Small intestine (tissue), 7 donors: ENCODE measurements at regions not wholly inside any gene's neighbourhood (a gene's known extent, or its start where the extent isn't known, plus 50 kb on each side); places are given as distances from the start of the nearest gene placed in this dataset.
"Not testable (repeated sequence)": the region's sequence is repeated elsewhere in the genome, so short reads cannot be mapped to it uniquely, and the experiment has no call there.

Source experiments
- DNase-seq, 2 donors: peaks; one replicate each; pipeline versions ENCODE4 v3.0.0 to v3.0.0-alpha.2; 2013
- FAIRE-seq: peaks from 2 replicates; lab custom pipeline; 2012; peaks lifted over from hg19 to GRCh38; lab: Jason Lieb, UNC
- H3K27ac ChIP-seq, 3 donors: one replicate each; pipeline ENCODE4 v1.5.1; 2013; ENCODE audit warnings: low read length in 2 of 3, mild to moderate bottlenecking in 2 of 3, control low read depth in 1 of 3, inconsistent platforms in 1 of 3, low read depth in 1 of 3, moderate library complexity in 1 of 3
- H3K27me3 ChIP-seq, 3 donors: one replicate each; pipeline ENCODE4 v1.6.1; 2013; ENCODE audit warnings: low read length in 3 of 3, inconsistent platforms in 1 of 3; ENCODE audit not compliant: control insufficient read depth in 3 of 3, insufficient read depth in 3 of 3
- H3K36me3 ChIP-seq, 3 donors: one replicate each; pipeline ENCODE4 v1.6.1; 2013; ENCODE audit warnings: low read length in 3 of 3, inconsistent platforms in 1 of 3, low read depth in 1 of 3, mild to moderate bottlenecking in 1 of 3, moderate library complexity in 1 of 3; ENCODE audit not compliant: control insufficient read depth in 3 of 3, insufficient read depth in 2 of 3
- H3K4me1 ChIP-seq, 3 donors: one replicate each; pipeline ENCODE4 v1.6.1; 2013; ENCODE audit warnings: low read length in 2 of 3, inconsistent platforms in 1 of 3, low read depth in 1 of 3, mild to moderate bottlenecking in 1 of 3, moderate library complexity in 1 of 3; ENCODE audit not compliant: control insufficient read depth in 3 of 3, insufficient read depth in 2 of 3
- H3K4me3 ChIP-seq, 3 donors: one replicate each; pipeline ENCODE4 v1.5.1; 2013; ENCODE audit warnings: low read length in 3 of 3, control low read depth in 1 of 3, inconsistent platforms in 1 of 3, low read depth in 1 of 3, mild to moderate bottlenecking in 1 of 3, moderate library complexity in 1 of 3
- H3K9me3 ChIP-seq, 2 donors: one replicate each; pipeline ENCODE4 v1.6.1; 2013; ENCODE audit warnings: low read depth in 1 of 2, low read length in 1 of 2; ENCODE audit not compliant: control insufficient read depth in 2 of 2, insufficient read depth in 1 of 2
- WGBS, 3 donors: extraction: QIAGEN DNeasy Blood & Tissue Kit; methylation state at CpG; one replicate each; pipeline ENCODE4 v1.1.7; 2013; 5-methylcytosine and 5-hydroxymethylcytosine counted together
- donor health status: healthy with polysubstance abuse.
- donor health status: control.
- donor health status: control.
- donor health status: Bipolar disorder and iron deficiency.
- donor health status: healthy.

- Histone ChIP-seq H3K27ac (no peak overlapping the region), H3K4me3 (no peak overlapping the region), H3K9me3 (no peaks in the 10 kb centered on the region), H3K27me3 (no peaks in the 10 kb centered on the region), H3K4me1 (peaks cover 0 to 13% (median 0%) of the 10 kb centered on the region in 3 donors), H3K36me3 (no peaks in the 10 kb centered on the region)
- FAIRE-seq (no peak), DNase-seq (no peak)
- WGBS, 3 donors = 93 to 95% (median 94%) methylated on average over 2 of the region's 2 CpGs
These were observed 73.4 kb downstream of the FGD2 start for GRCh38 chr6:37078814-37079213.

DNA sequence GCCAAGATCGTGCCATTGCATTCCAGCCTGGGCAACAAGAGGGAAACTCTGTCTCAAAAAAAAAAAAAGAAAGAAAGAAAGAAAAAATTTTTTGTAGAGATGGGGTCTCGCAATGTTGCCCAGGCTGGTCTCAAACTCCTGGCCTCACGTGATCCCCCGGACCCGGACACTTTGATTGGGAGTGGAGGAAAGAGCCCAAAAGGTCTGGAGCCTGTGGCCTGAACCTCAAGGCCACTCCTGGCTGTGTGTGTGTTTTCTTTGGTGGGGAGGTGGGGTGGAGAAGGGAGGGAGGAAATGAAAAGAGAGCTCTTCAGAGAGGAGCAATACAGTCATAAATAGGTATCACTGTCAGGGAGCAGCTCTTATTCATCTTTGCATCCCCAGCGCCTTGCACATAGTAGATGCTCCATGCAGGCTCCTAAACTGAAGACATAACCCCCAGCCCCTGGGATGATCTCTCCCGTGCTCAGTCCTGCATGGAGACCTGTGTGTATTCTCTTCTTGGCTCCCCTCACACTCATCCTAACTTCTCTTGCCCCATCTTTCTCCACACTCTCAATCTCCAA, 75.7 kb downstream of the FGD2 start:
- no peak for FAIRE-seq
- no peak for DNase-seq
- no peaks in the 10 kb centered on the region for H3K27me3 ChIP-seq
- 81 to 90% (median 90%) methylated on average over 7 of the region's 7 CpGs for WGBS, 3 donors
- no peaks in the 10 kb centered on the region for H3K36me3 ChIP-seq
- no peak overlapping the region for H3K4me3 ChIP-seq
- H3K4me1 ChIP-seq = peaks cover 0 to 21% (median 0%) of the 10 kb centered on the region in 3 donors
- H3K27ac ChIP-seq = no peak overlapping the region
- H3K9me3 ChIP-seq = no peaks in the 10 kb centered on the region

DNA sequence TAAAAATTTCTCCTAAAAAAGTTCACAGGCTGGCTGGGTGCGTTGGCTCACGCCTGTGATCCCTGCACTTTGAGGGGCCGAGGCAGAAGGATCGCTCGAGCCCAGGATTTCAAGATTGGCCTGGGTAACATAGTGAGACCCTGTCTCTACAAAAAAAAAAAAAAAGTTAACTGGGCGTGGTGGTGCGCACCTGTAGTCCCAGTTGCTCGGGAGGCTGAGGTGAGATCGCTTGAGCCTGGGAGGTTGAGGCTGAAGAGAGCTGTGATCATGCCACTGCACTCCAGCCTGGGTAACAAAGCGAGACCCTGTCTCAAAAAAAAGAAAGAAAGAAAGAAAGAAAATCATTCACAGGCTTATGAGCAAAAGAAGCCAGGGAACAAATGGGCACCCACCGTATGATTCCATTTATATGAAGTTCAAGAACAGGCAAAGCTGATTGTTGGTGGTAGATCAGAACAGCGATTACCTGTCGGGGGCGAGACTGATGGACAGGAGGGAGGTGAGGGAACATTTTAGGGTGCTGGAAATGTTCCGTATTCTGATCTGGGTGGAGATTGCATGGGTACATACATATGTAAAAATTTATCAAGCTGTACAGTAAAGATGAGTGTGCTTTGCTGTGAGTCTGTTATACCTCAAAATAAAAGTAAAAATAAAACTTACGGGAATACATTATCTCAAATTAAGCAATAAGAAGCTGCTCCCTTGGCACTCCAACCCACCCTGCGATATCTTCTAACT, 77.1 kb downstream of the FGD2 start:
- H3K27ac ChIP-seq = peak overlapping the region in 1 of 3 donors; percentile 62
- H3K9me3 ChIP-seq = no peaks in the 10 kb centered on the region
- no peak for FAIRE-seq

DNA sequence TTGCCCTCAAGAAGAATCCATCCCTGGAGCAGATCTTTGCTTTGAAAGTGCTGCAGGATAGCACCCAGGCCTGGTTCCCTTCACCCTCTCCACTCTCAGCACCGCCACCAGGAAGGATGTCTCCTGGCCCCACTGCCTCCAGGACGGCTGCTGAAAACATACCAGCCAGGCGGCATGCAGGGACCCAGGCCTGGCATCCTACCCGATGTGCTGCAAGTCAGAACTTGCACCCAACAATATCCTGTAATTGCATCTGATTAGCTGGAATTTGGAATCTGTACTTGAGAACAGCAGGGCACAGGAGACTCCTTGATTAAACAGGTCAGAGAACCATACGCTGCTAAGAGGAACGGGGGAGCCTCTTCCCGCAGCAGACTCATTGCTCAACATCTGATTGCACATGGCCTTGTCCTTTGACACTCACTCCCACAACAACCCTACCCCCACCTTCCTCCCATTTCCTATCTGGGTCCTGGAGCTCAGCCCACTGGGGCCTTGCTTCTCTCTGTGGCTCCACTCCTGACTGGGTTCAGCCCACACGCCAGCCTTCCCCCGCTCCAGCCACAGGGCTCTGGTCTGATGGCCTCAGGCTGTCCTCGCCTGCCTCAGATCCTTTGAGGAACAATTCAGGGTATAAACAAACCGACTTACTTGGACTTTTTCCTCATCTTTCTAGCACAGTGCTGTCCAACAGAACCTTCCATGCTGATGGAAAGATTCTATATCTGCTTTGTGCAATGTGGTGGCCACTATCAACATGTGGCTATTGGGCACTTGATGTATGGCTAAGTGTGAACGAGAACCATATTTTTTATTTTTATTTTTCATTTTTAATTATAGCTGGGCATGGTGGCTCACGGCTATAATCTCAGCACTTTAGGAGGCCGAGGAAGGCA, 78.0 kb downstream of the FGD2 start:
- no peak overlapping the region for H3K4me3 ChIP-seq
- H3K4me1 ChIP-seq = peaks cover 0 to 21% (median 0%) of the 10 kb centered on the region in 3 donors
- H3K9me3 ChIP-seq = no peaks in the 10 kb centered on the region
- H3K27ac ChIP-seq = peak overlapping the region; percentile 28 to 77 (median 59)
- DNase-seq = peak; percentile 93 to 98
- 41 to 60% (median 48%) methylated on average over 14 of the region's 14 CpGs for WGBS, 3 donors
- H3K27me3 ChIP-seq = no peaks in the 10 kb centered on the region
- H3K36me3 ChIP-seq = no peaks in the 10 kb centered on the region
- FAIRE-seq = no peak

More for the DNA sequence above, 77.1 kb downstream of the FGD2 start:
- no peaks in the 10 kb centered on the region for H3K27me3 ChIP-seq
- H3K36me3 ChIP-seq = no peaks in the 10 kb centered on the region
- H3K4me3 ChIP-seq = no peak overlapping the region
- peaks cover 0 to 21% (median 0%) of the 10 kb centered on the region in 3 donors for H3K4me1 ChIP-seq
- WGBS, 3 donors = 90 to 94% (median 90%) methylated on average over 17 of the region's 17 CpGs
- DNase-seq = no peak

GRCh38 chr6:37084665-37085064, 79.2 kb downstream of the FGD2 start:
- H3K36me3 ChIP-seq, H3K4me3 ChIP-seq, DNase-seq, H3K9me3 ChIP-seq, FAIRE-seq, H3K27me3 ChIP-seq: not testable (repeated sequence)
- Histone ChIP-seq H3K27ac (peak overlapping the region in 1 of 3 donors; percentile 77), H3K4me1 (peaks cover 0 to 21% (median 0%) of the 10 kb centered on the region in 3 donors)
- WGBS, 3 donors = 91 to 99% (median 96%) methylated on average over 4 of the region's 4 CpGs

DNA sequence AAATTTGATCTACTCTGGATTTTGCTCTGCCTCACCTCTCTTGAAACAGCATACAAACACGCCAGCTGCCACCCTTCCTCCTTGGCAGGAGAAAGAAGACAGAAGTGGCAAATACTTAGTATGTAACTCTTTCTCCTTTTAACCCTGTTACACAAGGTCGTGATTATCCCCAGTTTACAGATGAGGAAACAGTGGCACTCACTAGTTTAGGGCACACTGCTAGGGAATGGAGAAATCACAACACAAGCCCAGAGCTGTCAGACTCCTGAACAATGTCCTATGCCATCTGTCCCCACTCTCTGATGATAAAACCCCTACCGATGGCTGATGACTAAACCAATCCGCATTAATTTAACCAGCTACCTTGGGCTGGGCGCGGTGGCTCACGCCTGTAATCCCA, 79.7 kb downstream of the FGD2 start:
- no peaks in the 10 kb centered on the region for H3K27me3 ChIP-seq
- H3K27ac ChIP-seq = no peak overlapping the region
- H3K36me3 ChIP-seq = no peaks in the 10 kb centered on the region
- DNase-seq = no peak
- FAIRE-seq = no peak
- H3K4me1 ChIP-seq = peaks cover 0 to 21% (median 0%) of the 10 kb centered on the region in 3 donors
- no peaks in the 10 kb centered on the region for H3K9me3 ChIP-seq
- H3K4me3 ChIP-seq = no peak overlapping the region
- 80 to 89% (median 85%) methylated on average over 7 of the region's 7 CpGs for WGBS, 3 donors

DNA sequence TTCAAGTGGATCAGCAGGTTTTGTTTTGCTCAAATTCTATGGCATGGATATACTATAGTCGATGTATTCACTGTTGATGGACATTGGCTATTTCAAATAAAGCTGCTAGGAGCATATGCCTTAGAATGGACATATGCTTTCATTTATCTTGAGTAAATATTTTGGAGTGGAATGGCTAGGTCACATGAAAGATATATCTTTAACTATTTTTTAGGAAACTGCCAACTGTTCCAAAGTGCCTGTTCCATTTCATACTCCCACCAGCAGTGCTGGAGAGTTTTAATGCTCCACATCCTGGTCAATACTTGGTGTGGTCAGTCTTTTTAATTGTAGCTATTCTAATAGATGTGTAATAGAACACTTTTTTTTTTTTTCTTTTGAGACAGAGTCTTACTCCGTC, 81.1 kb upstream of the PIM1 start:
- 87 to 92% (median 88%) methylated on average over 2 of the region's 2 CpGs for WGBS, 3 donors
- Histone ChIP-seq H3K4me3 (no peak overlapping the region), H3K4me1 (peaks cover 0 to 23% (median 0%) of the 10 kb centered on the region in 3 donors), H3K27me3 (no peaks in the 10 kb centered on the region), H3K9me3 (no peaks in the 10 kb centered on the region), H3K36me3 (no peaks in the 10 kb centered on the region), H3K27ac (no peak overlapping the region)
- no peak for FAIRE-seq
- DNase-seq = no peak

DNA sequence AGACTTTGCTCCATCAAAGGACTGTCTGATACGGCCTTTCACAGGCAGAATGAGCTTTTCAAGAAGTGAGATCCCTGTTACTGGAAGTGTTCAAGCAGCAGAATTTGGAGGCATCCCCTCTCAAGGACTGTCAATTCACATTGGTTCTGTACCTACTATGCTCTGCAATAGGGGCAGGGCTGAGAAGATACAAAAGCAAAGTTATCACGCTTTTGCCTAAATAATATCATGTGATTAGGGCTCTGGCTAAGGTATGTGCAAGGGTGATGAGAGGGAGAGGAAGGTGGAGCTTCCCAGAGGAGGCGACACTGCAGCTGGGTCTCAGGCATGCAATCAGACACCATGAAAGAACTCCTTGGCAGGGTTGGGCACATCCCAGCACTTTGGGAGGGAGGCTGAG, 80.2 kb upstream of the PIM1 start:
- no peaks in the 10 kb centered on the region for H3K36me3 ChIP-seq
- no peaks in the 10 kb centered on the region for H3K9me3 ChIP-seq
- H3K27ac ChIP-seq = no peak overlapping the region
- H3K27me3 ChIP-seq = no peaks in the 10 kb centered on the region
- DNase-seq = no peak
- H3K4me3 ChIP-seq = no peak overlapping the region
- no peak for FAIRE-seq
- H3K4me1 ChIP-seq = peaks cover 0 to 15% (median 0%) of the 10 kb centered on the region in 3 donors
- 91 to 93% (median 92%) methylated on average over 3 of the region's 3 CpGs for WGBS, 3 donors
